IPS-20b (cell line): ENCODE measurements at regions not wholly inside any gene's neighbourhood (a gene's known extent, or its start where the extent isn't known, plus 50 kb on each side); places are given as distances from the start of the nearest gene placed in this dataset.
"Not testable (repeated sequence)": the region's sequence is repeated elsewhere in the genome, so short reads cannot be mapped to it uniquely, and the experiment has no call there.

ENCODE experiments used
- H3K27ac ChIP-seq: one replicate; pipeline ENCODE4 v1.5.1; 2013; ENCODE audit warnings: low read length
- H3K27me3 ChIP-seq: 2 replicates; pipeline ENCODE4 v1.6.1; 2013; ENCODE audit warnings: mild to moderate bottlenecking, low read length, inconsistent platforms; ENCODE audit not compliant: insufficient read depth
- H3K36me3 ChIP-seq: 2 replicates; pipeline ENCODE4 v1.6.1; 2013; ENCODE audit warnings: low read depth, mild to moderate bottlenecking, inconsistent platforms, low read length, moderate library complexity; ENCODE audit not compliant: insufficient read depth
- H3K4me1 ChIP-seq: 2 replicates; pipeline ENCODE4 v1.6.1; 2013; ENCODE audit warnings: mild to moderate bottlenecking, control low read depth, inconsistent platforms, low read length, moderate library complexity; ENCODE audit not compliant: insufficient read depth
- H3K4me3 ChIP-seq: 2 replicates; pipeline ENCODE4 v1.5.1; 2013; ENCODE audit warnings: mild to moderate bottlenecking, low read length, inconsistent platforms
- H3K9ac ChIP-seq: 2 replicates; pipeline ENCODE4 v1.6.1; 2013; ENCODE audit warnings: low read depth, mild to moderate bottlenecking, inconsistent platforms, low read length, moderate library complexity
- H3K9me3 ChIP-seq: 2 replicates; pipeline ENCODE4 v1.6.1; 2013; ENCODE audit warnings: mild to moderate bottlenecking, low read depth, low read length, inconsistent platforms; ENCODE audit not compliant: insufficient read depth

DNA sequence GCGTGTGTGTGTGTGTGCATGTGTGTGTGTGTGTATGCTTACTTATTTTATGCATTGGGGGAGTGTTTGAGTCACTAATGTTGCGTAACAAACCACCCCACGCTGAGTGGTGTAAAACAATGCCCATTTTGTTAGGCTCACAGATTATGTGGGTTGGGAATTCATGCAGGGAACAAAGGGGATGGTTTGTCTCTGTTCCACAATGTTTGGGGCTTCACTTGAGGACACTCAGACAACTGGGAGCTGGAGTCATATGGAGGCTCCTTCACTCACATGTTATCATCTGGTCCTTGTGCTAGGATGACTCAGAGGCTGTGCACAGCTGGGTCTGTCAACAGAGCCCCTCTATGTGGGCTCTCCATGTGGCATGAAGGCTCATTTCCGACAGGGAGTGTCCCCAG is 51.3 kb upstream of the LARGE1 start:
- Histone ChIP-seq H3K9ac (no peak overlapping the region), H3K27ac (no peak overlapping the region)

DNA sequence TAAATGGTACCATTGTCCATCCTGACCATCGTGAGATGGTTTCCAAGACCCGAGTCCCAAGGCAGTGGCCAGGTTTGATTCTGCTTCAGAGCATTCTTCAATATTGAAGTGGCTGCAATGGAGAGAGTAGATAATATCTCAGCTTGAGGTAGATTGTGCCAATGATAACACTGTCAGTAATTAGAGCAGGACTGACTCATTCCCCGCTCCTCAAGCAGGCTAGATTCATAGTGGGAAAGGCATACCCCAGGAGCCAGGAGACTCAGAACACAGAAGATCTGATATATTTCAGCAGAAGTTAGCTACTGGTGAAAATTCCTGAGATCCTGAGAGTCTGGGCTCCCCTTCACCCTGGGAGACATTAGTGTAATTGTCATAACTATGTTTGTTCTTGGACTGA is 55.6 kb upstream of the LARGE1 start:
- Histone ChIP-seq H3K4me3 (no peak overlapping the region), H3K9me3 (no peaks in the 10 kb centered on the region), H3K36me3 (no peaks in the 10 kb centered on the region), H3K9ac (no peak overlapping the region), H3K4me1 (peaks cover 4% of the 10 kb centered on the region; the same call in 1 of the 2 replicates), H3K27me3 (no peaks in the 10 kb centered on the region), H3K27ac (no peak overlapping the region)

More for the DNA sequence above, 51.3 kb upstream of the LARGE1 start:
- Histone ChIP-seq H3K27me3 (no peaks in the 10 kb centered on the region), H3K9me3 (no peaks in the 10 kb centered on the region), H3K4me1 (peaks cover 4% of the 10 kb centered on the region; the same call in 1 of the 2 replicates), H3K4me3 (no peak overlapping the region), H3K36me3 (no peaks in the 10 kb centered on the region)

DNA sequence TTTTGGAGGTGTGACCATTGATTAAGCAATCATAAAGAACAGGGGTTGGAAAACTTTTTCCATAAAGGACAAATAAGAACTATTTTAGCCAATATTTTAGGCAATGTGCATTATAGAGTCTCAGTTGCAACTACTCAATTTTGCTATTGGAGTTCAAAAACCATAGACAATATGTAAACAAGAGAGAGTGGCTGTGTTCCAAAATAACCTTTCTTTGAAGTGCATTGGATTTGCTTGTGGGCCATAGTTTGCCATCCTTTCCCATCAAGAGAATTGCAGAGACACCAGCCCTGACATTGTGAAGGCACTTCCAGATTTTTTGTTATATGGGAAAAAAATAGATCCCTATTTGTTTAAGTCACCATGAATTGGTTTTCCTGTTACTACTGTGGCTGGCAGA is 63.3 kb upstream of the LARGE1 start:
- Histone ChIP-seq H3K27me3 (no peaks in the 10 kb centered on the region), H3K9ac (no peak overlapping the region), H3K9me3 (no peaks in the 10 kb centered on the region), H3K4me1 (peaks cover 24% of the 10 kb centered on the region; the same call in 1 of the 2 replicates), H3K4me3 (no peak overlapping the region), H3K27ac (no peak overlapping the region), H3K36me3 (no peaks in the 10 kb centered on the region)

DNA sequence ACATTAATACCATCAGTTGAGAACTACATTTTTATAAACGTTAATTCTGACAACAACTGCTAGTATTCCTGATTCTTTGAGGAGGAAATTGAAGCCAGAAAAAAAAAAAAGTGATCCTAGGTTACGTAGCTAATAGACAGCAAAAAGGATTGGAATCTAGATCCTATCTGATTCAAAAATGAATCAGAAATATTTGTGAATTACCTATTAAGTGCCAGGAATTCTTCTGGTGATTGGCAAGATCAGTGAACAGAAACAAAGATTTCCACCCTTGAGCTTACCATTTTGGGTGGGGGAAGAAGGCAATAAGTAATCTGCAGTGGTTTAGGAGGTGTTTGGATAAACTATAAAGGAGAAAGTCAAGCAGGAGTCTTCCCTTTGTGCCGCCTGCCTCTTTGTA is 63.9 kb upstream of the LARGE1 start:
- Histone ChIP-seq H3K27ac (no peak overlapping the region), H3K4me1 (peaks cover 24% of the 10 kb centered on the region; the same call in 1 of the 2 replicates), H3K9ac (no peak overlapping the region), H3K27me3 (no peaks in the 10 kb centered on the region), H3K9me3 (no peaks in the 10 kb centered on the region), H3K36me3 (no peaks in the 10 kb centered on the region), H3K4me3 (no peak overlapping the region)

DNA sequence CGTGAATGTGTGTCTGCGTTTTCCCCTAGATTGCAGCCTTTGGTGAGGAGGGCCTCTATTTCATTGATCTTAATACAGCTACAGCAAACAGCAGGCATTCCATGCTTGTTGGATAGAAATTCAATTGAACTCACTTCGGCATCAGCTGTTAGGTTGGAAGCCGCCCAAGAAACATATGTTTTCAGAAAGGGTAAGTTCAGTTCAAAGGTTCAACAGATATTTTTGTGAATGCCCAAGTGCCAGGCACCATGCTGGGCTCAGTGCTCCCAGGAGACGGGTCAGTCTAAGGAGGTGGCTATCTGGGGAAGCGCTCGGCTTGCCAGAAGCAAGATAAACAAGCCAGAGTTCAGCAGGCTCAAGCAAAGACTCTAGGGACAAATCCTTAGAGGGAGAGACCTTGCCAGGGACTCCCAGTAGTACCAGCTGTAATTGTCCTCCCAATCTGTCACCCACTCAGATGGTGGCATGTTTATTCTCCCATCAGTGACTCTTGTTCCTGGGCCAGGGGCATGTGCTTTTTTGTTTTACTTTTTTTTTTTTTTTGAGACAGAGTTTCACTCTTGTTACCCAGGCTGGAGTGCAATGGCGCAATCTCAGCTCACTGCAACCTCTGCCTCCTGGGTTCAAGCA is 64.5 kb upstream of the LARGE1 start:
- H3K4me3 ChIP-seq, result no peak overlapping the region
- no peaks in the 10 kb centered on the region for H3K27me3 ChIP-seq
- H3K4me1 ChIP-seq, result peaks cover 24% of the 10 kb centered on the region; the same call in 1 of the 2 replicates
- H3K36me3 ChIP-seq, result no peaks in the 10 kb centered on the region
- H3K9ac ChIP-seq, result no peak overlapping the region
- no peak overlapping the region for H3K27ac ChIP-seq
- no peaks in the 10 kb centered on the region for H3K9me3 ChIP-seq

DNA sequence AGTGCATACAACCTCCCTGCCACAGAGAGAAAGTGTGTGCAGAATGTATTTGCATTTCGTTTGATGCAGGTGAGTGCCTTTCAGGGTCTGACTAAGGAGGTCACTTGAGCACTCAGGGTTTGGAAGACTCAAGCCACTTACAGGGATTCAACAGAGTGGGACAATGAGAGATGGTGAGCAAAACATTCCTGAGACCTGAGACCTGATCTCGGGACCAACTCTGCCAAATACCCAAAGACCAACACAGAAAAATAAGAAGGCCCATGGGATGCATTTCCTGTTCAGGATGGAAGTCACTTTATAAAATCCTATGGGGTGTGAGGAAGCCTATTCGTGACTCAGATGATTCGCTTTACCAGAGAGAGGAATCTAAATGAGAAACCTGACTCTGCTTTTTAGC is 65.2 kb upstream of the LARGE1 start:
- Histone ChIP-seq H3K9me3 (no peaks in the 10 kb centered on the region), H3K27me3 (no peaks in the 10 kb centered on the region), H3K4me1 (peaks cover 24% of the 10 kb centered on the region; the same call in 1 of the 2 replicates), H3K4me3 (no peak overlapping the region), H3K27ac (no peak overlapping the region), H3K36me3 (no peaks in the 10 kb centered on the region), H3K9ac (no peak overlapping the region)

DNA sequence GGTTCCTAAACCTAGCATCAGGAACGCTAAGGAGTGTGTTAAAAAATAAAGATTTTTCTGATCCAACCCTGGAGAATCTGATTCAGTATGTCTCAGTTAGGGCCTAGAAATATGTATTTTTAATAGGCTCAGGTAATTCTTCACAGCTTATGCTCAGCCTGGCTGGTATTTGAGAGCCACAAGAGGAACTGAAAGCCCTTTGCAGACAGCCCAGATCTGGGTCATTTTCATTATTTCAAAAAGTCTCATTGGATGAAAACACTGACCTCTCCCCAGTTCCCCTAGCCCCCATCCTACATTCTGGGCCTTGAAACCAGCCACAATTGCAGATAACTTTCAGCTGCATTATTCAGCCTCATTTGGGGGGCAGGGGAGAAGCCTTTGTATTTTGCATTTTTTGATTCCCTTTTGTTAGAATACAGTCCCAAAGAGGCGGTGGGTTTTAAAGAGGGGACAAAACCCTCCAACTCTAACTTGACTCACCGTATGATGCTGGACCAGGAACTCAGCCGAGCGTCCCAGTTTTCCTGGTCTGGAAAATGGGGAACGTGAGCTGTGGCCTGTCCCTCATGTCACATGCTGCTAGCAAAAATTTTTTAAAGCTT is 66.0 kb upstream of the LARGE1 start:
- Histone ChIP-seq H3K9me3 (no peaks in the 10 kb centered on the region), H3K27ac (no peak overlapping the region), H3K27me3 (no peaks in the 10 kb centered on the region), H3K36me3 (no peaks in the 10 kb centered on the region), H3K4me1 (peaks cover 24% of the 10 kb centered on the region; the same call in 1 of the 2 replicates), H3K9ac (peak overlapping the region; percentile 11; the same call in 1 of the 2 replicates), H3K4me3 (peak overlapping the region; percentile 19; the same call in 1 of the 2 replicates)

DNA sequence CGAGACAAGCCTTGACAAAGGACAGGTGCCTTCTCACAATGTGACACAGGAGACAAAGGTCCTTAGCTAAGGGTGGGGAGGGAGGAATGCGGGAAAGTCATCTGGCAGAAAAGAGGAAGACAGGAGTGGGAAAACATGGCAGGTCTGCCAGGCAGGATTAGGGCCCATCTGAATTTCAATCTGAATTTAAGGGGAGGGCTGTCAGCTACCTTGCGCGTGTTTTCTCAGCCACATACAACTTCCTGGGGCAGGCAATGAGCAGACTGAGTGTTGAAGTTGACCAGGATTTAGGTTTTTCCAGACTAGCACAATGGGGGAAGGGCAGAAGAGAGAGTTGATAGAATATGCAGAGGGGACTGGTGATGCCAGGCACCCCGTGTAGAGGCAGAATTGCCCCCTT is 66.7 kb upstream of the LARGE1 start:
- no peaks in the 10 kb centered on the region for H3K9me3 ChIP-seq
- no peak overlapping the region for H3K27ac ChIP-seq
- H3K9ac ChIP-seq, result peak overlapping the region; percentile 11; the same call in 1 of the 2 replicates
- peak overlapping the region; percentile 19; the same call in 1 of the 2 replicates for H3K4me3 ChIP-seq
- H3K36me3 ChIP-seq, result no peaks in the 10 kb centered on the region
- peaks cover 29% of the 10 kb centered on the region; the same call in 1 of the 2 replicates for H3K4me1 ChIP-seq
- no peaks in the 10 kb centered on the region for H3K27me3 ChIP-seq

DNA sequence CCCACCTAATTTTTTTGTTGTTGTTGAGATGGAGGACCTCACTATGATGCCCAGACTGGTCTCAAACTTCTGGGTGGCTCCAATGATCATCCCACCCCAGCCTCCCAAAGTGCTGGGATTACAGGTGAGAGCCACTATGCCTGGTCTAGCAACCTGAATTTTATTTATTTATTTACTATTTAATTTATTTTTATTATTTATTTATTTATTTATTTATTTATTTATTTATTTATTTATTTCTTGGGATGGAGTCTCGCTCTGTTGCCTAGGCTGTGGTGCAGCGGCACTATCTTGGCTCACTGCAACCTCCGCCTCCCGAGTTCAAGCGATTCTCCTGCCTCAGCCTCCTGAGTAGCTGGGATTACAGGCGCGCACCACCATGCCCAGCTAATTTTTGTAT is 69.0 kb upstream of the LARGE1 start:
- not testable (repeated sequence) for H3K9ac ChIP-seq, H3K36me3 ChIP-seq, H3K27me3 ChIP-seq, H3K27ac ChIP-seq, H3K4me3 ChIP-seq, H3K9me3 ChIP-seq
- H3K4me1 ChIP-seq, result peaks cover 30% of the 10 kb centered on the region; the same call in 1 of the 2 replicates

DNA sequence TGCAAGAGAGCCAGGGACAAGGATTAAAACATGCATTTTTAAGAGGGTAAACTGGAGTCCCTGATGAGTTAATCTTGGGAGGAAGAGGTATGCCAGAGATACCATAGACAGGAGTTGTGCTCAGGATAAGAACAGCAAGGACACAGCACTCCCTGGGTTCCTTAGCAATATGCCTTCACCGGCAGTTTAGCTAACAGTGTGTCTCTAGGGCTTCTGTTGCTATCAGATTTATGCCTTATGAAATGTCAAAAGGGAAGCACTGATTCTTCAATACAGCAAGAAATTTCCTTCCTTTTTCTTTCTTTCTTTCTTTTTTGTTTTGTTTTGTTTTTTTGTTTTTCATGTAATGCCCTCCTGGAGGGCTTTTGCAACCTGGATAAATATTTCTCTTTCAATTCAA is 71.3 kb upstream of the LARGE1 start:
- no peaks in the 10 kb centered on the region for H3K27me3 ChIP-seq
- no peaks in the 10 kb centered on the region for H3K9me3 ChIP-seq
- H3K9ac ChIP-seq, result no peak overlapping the region
- no peak overlapping the region for H3K4me3 ChIP-seq
- H3K4me1 ChIP-seq, result peaks cover 14% of the 10 kb centered on the region; the same call in 1 of the 2 replicates
- no peak overlapping the region for H3K27ac ChIP-seq
- no peaks in the 10 kb centered on the region for H3K36me3 ChIP-seq

DNA sequence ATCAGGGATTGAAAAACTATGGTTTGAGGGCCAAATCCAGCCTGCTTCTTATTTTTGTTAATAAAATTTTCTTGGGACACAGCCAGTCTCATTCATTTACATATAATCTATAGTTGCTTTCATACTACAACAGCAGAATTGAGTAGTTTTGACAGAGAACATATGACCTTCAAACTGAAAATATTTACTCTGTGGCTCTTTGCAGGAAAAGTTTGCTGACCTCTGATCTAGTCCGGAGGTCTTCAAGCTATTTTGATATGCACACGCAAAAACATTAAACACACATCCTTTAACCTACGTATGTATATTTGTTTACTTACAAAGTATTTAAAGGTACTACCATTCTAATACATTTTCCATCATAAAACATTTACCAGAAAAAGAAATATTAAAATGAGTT is 76.5 kb upstream of the LARGE1 start:
- H3K27me3 ChIP-seq, result no peaks in the 10 kb centered on the region
- peaks cover 29% of the 10 kb centered on the region; the same call in 1 of the 2 replicates for H3K9me3 ChIP-seq
- no peak overlapping the region for H3K9ac ChIP-seq
- H3K27ac ChIP-seq, result no peak overlapping the region
- H3K4me1 ChIP-seq, result peaks cover 4% of the 10 kb centered on the region; the same call in 1 of the 2 replicates
- no peak overlapping the region for H3K4me3 ChIP-seq
- no peaks in the 10 kb centered on the region for H3K36me3 ChIP-seq
